HUES64 (cell line): ENCODE measurements at regions not wholly inside any gene's neighbourhood (a gene's known extent, or its start where the extent isn't known, plus 50 kb on each side); places are given as distances from the start of the nearest gene placed in this dataset.

ENCODE experiments used
- H3K27ac ChIP-seq: 2 replicates; pipeline ENCODE4 v1.7.0; 2013; ENCODE audit warnings: low read depth, low read length, inconsistent platforms
- H3K27me3 ChIP-seq: 2 replicates; pipeline ENCODE4 v1.6.1; 2013; ENCODE audit warnings: mild to moderate bottlenecking, low read length; ENCODE audit not compliant: insufficient read depth
- H3K36me3 ChIP-seq: 2 replicates; pipeline ENCODE4 v1.6.1; 2013; ENCODE audit warnings: mild to moderate bottlenecking, low read length; ENCODE audit not compliant: insufficient read depth
- H3K4me1 ChIP-seq: 2 replicates; pipeline ENCODE4 v1.6.1; 2013; ENCODE audit warnings: mild to moderate bottlenecking, low read length, moderate library complexity; ENCODE audit not compliant: insufficient read depth
- H3K4me3 ChIP-seq: 2 replicates; pipeline ENCODE4 v1.5.1; 2013; ENCODE audit warnings: mild to moderate bottlenecking, low read length, moderate library complexity
- H3K9ac ChIP-seq: 2 replicates; pipeline ENCODE4 v1.6.1; 2013; ENCODE audit warnings: mild to moderate bottlenecking, low read depth, low read length
- H3K9me3 ChIP-seq: 2 replicates; pipeline ENCODE4 v1.6.1; 2013; ENCODE audit warnings: low read depth, low read length; ENCODE audit not compliant: insufficient read depth
- WGBS: fragments of 150-250, 120-280 bp; methylation state at CpG from one replicate; pipeline ENCODE4 v1.1.7; 2013; ENCODE audit warnings: missing lambda C conversion rate; 5-methylcytosine and 5-hydroxymethylcytosine counted together

DNA sequence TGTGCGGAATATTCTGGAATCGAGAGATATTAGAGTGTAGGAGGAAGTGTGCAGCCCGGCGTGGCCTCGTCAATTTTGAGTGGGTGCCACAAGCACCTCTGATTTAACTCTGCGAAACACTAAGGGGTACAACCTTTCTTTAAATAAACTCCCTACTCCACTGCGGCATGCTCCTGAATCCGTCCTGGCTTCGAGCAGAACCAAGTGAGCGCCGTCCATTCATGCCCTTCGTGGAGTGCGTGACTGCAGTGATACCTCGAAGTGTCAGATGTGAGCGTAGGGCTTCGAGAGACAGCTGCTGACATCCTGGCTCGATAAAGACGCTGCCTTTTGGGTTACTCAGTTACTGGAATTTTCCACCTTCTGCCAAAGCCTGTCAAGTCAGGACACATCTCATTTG lies 128.8 kb downstream of the FOXL1 start:
- Histone ChIP-seq H3K36me3 (no peaks in the 10 kb centered on the region), H3K9ac (no peak overlapping the region), H3K27me3 (no peaks in the 10 kb centered on the region), H3K27ac (no peak overlapping the region), H3K4me1 (peaks cover 5% of the 10 kb centered on the region; the same call in 1 of the 2 replicates), H3K9me3 (no peaks in the 10 kb centered on the region), H3K4me3 (no peak overlapping the region)
- 95% methylated on average over 18 of the region's 18 CpGs for WGBS

DNA sequence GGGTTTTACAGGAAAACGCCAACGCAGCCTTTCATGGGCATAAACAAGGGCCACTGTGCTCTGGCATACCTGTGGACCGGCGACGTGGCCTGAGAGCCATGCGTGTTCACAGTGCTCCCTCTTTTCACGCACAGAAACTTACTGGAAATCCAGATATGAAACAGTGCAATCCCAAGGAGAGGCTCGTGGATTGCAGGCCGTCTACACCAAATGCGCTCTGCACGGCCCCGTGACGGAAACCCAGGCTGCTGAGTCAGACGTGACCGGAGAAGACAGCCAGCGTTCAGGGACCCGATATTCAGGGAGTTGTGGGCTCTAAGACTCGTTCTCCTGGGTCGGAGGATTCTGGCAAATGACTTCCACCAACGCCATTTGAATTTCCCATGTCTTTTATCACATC lies 129.2 kb downstream of the FOXL1 start:
- 95% methylated on average over 20 of the region's 20 CpGs for WGBS
- Histone ChIP-seq H3K4me1 (peaks cover 5% of the 10 kb centered on the region; the same call in 1 of the 2 replicates), H3K36me3 (no peaks in the 10 kb centered on the region), H3K9ac (no peak overlapping the region), H3K27me3 (no peaks in the 10 kb centered on the region), H3K27ac (no peak overlapping the region), H3K9me3 (no peaks in the 10 kb centered on the region), H3K4me3 (no peak overlapping the region)

DNA sequence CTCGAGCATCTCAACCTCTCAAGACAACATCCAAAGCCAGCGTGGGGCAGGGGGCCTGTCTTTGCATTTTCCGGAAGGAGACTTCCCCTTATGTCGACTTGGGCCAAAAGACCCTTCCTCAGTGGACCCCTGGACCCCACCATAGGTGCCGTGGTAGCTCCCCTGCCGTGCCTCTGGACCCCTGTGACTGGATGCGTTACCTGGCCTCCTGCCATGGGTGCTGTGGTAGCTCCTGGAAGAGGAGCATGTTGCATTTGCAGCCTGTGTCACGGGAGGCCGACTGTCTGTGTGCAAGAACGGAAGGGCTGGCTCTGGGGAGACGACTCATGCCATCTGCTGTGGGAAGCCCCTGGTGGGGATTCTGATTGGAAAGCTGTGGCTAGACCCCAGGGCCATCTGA lies 130.1 kb downstream of the FOXL1 start:
- Histone ChIP-seq H3K27me3 (no peaks in the 10 kb centered on the region), H3K27ac (no peak overlapping the region), H3K36me3 (no peaks in the 10 kb centered on the region), H3K4me3 (no peak overlapping the region), H3K4me1 (peaks cover 5% of the 10 kb centered on the region; the same call in 1 of the 2 replicates), H3K9ac (no peak overlapping the region), H3K9me3 (no peaks in the 10 kb centered on the region)
- WGBS: 90% methylated on average over 11 of the region's 11 CpGs

DNA sequence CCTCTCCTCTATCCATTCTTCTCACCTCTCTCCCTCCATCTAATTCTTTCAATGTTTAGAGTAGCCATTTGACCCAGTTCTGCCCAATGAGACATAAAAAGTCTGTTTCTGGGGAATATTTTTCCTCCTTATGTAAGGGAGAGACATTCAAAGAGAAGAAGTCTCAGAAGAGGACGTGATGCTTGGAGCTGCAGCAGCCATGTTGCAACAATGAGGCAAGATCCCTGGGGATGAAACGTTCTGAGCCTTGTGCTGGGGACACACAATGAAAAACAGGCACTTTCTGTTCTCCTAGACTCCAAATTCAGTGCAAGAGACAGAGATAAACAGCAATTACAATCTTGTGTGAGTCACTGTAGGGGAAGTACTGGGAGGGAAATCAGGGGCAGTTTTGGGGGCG lies 130.8 kb downstream of the FOXL1 start:
- H3K4me3 ChIP-seq: no peak overlapping the region
- H3K9me3 ChIP-seq: no peaks in the 10 kb centered on the region
- no peaks in the 10 kb centered on the region for H3K36me3 ChIP-seq
- H3K27me3 ChIP-seq: no peaks in the 10 kb centered on the region
- WGBS: 93% methylated on average over 3 of the region's 3 CpGs
- peaks cover 5% of the 10 kb centered on the region; the same call in 1 of the 2 replicates for H3K4me1 ChIP-seq
- H3K27ac ChIP-seq: no peak overlapping the region
- H3K9ac ChIP-seq: no peak overlapping the region

DNA sequence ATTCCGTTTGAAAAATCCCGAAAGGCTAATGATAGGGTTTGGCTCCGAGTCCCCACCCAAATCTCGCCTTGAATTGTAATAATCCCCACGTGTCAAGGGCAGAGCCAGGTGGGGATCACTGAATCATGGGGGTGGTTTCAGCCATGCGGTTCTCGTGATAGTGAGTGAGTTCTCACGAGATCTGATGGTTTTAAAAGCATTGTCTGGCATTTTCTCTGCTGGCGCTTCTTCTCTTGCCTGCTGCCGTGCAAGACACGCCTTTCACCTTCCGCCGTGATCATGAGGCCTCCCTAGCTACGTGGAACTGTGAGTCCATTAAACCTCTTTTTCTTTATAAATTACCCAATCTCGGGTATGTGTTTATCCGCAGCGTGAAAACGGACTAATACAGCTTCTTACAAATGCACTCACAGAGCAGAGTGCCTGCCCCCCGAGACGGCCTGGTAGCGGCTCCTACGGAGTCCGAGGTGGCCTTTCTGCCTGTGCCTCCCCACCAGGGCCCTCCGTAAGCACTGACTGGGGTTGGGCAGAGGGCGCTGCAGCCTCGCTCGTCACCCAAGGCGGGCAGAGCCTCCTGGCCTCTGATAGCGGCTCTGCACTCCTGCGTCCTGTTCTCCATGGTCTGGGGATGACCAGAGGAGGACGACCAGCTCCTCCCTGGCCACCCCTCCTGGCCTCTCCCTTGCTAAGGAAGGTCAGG lies 131.7 kb downstream of the FOXL1 start:
- no peak overlapping the region for H3K9ac ChIP-seq
- 91% methylated on average over 31 of the region's 31 CpGs for WGBS
- no peaks in the 10 kb centered on the region for H3K27me3 ChIP-seq
- H3K4me1 ChIP-seq: peaks cover 5% of the 10 kb centered on the region; the same call in 1 of the 2 replicates
- H3K4me3 ChIP-seq: no peak overlapping the region
- H3K27ac ChIP-seq: no peak overlapping the region
- no peaks in the 10 kb centered on the region for H3K9me3 ChIP-seq
- no peaks in the 10 kb centered on the region for H3K36me3 ChIP-seq

DNA sequence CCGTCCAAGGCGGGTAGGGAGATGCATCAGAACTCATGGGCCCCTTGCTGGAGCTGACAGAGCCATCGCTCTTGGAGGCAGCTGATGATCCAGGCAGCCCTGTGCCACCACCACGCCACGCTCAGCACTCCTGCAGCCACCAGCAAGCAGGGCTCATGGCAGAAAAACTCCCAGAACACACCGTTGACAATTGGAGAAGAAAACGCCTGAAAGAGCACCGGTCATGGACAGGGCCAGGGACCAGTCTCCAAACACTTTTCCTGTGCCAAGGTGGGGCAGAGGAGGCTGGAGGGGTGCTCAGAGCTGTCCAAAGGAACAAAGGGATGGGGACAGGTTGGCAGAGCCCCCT lies 132.2 kb downstream of the FOXL1 start:
- Histone ChIP-seq H3K4me3 (no peak overlapping the region), H3K36me3 (no peaks in the 10 kb centered on the region), H3K27ac (no peak overlapping the region), H3K9ac (no peak overlapping the region), H3K27me3 (no peaks in the 10 kb centered on the region), H3K4me1 (peaks cover 5% of the 10 kb centered on the region; the same call in 1 of the 2 replicates), H3K9me3 (no peaks in the 10 kb centered on the region)
- 83% methylated on average over 8 of the region's 8 CpGs for WGBS

DNA sequence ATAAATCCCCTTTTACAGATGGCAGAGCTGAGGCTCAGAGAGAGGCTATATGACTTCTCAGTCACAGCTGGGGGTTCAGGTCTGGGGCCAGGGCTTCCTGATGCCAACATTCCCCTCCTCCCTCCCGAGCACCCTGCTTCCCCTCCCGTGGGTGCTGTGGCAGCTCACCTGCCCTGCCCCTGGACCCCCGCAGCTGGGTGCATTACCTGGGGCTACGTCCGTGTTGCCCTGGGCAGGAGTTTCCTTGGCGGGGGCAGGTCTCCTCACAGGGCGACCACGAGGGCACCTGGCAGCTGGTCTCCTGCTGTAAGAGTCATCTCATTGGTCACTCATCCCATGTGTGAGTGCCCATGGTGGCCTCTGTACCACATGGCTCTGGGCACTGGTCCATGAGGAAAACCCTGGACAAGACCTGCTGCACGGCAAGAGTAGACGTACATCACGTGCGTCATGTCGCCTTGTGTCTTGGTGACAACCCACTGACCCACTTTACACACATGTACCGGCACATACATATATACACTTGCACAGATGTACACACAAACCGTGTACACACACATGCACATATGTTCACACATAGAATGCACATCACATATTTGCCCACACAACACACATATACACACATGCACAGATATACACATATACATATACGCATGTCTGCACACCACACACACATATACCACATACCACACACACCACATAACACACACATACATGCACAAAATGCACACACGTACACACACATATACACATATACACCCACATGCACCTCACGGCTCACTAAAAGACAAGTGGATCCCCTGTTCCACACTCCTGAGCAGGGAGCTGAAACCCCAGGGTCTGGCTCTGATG lies 134.0 kb downstream of the FOXL1 start:
- Histone ChIP-seq H3K27me3 (no peaks in the 10 kb centered on the region), H3K4me3 (no peak overlapping the region), H3K9ac (no peak overlapping the region), H3K9me3 (no peaks in the 10 kb centered on the region), H3K36me3 (no peaks in the 10 kb centered on the region), H3K27ac (no peak overlapping the region), H3K4me1 (peaks cover 5% of the 10 kb centered on the region; the same call in 1 of the 2 replicates)
- 93% methylated on average over 18 of the region's 18 CpGs for WGBS

DNA sequence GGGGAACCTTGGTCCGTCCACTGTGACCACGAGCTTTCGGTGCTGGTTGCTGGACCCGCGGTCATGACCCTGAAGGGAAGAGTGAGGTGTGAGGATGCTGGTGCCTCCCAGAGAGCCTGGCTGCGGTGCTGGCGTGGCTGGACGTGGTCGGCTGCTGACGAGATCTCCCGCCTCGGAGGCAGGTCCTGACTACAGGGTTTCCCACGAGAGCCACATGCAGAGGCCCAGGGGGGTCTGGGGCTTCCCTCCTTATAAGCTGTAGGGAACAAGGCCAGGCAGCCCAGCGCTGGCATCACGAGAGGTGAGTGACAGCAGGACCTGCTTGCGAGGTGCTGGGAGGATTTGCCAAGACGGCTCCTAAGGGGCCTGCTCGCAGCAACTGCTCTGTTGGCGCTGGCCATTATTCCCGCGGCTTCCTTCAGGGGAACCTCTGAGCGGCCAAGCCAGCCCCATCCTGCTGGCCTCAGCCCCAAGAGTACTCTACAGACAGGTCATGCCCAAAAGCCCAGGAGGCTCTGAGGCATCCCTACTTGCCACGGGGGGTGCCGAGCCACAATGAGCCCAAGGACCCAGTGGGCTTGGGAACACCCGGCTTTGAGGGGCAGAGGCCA lies 134.8 kb downstream of the FOXL1 start:
- peaks cover 5% of the 10 kb centered on the region; the same call in 1 of the 2 replicates for H3K4me1 ChIP-seq
- WGBS: 91% methylated on average over 25 of the region's 25 CpGs
- no peaks in the 10 kb centered on the region for H3K9me3 ChIP-seq
- H3K27me3 ChIP-seq: no peaks in the 10 kb centered on the region
- H3K27ac ChIP-seq: no peak overlapping the region
- no peak overlapping the region for H3K9ac ChIP-seq
- no peak overlapping the region for H3K4me3 ChIP-seq
- no peaks in the 10 kb centered on the region for H3K36me3 ChIP-seq

DNA sequence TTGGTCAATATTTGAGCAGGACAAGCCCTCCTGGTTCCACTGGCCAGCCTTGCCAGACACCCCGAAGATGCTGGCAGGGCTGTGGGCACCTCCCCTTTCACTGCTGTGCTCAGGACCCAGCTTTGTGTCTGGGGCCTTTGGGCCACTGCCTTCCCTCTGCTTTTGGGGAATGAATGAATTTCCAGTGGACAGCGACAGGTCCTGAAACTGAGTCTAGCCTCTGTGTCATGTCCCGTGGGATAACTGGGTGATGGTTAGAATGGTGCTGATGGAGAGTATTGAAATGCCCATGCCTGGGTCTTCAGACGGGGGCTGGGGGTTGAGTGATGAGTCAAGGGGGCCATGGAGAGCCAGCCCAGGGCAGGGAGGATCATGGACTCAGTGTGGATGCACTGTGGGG lies 135.8 kb downstream of the FOXL1 start:
- Histone ChIP-seq H3K27ac (no peak overlapping the region), H3K4me3 (no peak overlapping the region), H3K9ac (no peak overlapping the region), H3K9me3 (no peaks in the 10 kb centered on the region), H3K27me3 (no peaks in the 10 kb centered on the region), H3K4me1 (peaks cover 8% of the 10 kb centered on the region; the same call in 1 of the 2 replicates), H3K36me3 (no peaks in the 10 kb centered on the region)
- WGBS: 65% methylated on average over 4 of the region's 4 CpGs

DNA sequence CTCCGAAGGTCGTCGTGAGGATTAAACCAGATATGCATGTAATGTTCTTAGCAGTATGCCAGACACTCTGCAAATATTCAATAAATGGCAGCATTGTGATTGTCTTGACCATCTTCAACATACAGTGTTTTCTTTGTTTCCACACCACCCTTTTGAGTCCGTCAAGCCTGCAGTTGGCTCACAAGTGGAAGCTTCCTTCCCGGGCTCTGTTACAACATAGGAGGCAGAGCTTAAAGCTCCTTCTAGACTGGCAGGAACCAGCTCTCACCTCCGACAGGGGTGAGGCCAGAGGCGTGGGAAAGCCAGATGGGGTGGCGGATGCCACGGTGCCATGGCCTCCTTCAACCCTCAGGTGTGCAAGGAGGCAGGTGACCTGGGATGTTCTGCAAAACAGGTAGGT lies 138.3 kb downstream of the FOXL1 start:
- no peak overlapping the region for H3K9ac ChIP-seq
- H3K9me3 ChIP-seq: no peaks in the 10 kb centered on the region
- no peak overlapping the region for H3K27ac ChIP-seq
- H3K36me3 ChIP-seq: no peaks in the 10 kb centered on the region
- WGBS: 84% methylated on average over 9 of the region's 9 CpGs
- H3K4me1 ChIP-seq: 0 out of 2 replicates have a peak, but pooled peaks cover 4% of the 10 kb centered on the region
- H3K4me3 ChIP-seq: no peak overlapping the region
- no peaks in the 10 kb centered on the region for H3K27me3 ChIP-seq

DNA sequence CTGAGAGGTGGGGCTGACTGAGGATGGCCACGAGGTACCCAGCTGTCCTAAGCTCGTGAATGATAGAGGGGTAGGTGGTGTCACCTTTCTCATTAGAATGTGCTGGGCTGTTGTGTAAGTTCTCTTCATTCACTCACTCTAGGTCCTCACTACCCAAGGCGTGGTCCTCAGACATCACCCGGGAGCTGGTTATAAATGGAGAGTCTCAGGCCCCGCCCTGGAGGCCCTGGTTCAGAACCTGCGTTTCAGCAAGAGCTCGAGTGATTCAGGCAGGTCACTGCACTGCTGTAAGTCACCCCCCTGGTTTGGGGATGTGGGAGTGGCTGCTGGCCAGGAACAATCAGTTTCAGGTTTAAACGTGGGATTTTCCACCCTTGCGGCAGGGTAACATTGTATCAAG lies 139.8 kb downstream of the FOXL1 start:
- Histone ChIP-seq H3K27me3 (no peaks in the 10 kb centered on the region), H3K4me1 (0 out of 2 replicates have a peak, but pooled peaks cover 4% of the 10 kb centered on the region), H3K9ac (no peak overlapping the region), H3K4me3 (no peak overlapping the region), H3K27ac (no peak overlapping the region), H3K9me3 (no peaks in the 10 kb centered on the region), H3K36me3 (no peaks in the 10 kb centered on the region)
- WGBS: 67% methylated on average over 9 of the region's 9 CpGs
